Posterior vena cava (tissue), 2 donors: ENCODE measurements at regions not wholly inside any gene's neighbourhood (a gene's known extent, or its start where the extent isn't known, plus 50 kb on each side); places are given as distances from the start of the nearest gene placed in this dataset.
A peak's percentile ranks its signal among the peaks of the same experiment; 100 is the strongest.
"Not testable (repeated sequence)": the region's sequence is repeated elsewhere in the genome, so short reads cannot be mapped to it uniquely, and the experiment has no call there.

Source experiments
- DNase-seq: peaks from one replicate; pipeline ENCODE4 v3.0.0-alpha.2; 2020; ENCODE audit warnings: low spot score
- intact Hi-C, 2 donors: fragments of 100-400 bp; cut with DNase I; formaldehyde crosslinking; loops; one replicate each; pipeline versions ENCODE4 v1.14.1 to v1.14.2; 2022 to 2023
- donor health status: DM: yes; HTN: yes; CAD: no.
- donor health status: DM: yes; HTN: yes; CAD: no.

DNA sequence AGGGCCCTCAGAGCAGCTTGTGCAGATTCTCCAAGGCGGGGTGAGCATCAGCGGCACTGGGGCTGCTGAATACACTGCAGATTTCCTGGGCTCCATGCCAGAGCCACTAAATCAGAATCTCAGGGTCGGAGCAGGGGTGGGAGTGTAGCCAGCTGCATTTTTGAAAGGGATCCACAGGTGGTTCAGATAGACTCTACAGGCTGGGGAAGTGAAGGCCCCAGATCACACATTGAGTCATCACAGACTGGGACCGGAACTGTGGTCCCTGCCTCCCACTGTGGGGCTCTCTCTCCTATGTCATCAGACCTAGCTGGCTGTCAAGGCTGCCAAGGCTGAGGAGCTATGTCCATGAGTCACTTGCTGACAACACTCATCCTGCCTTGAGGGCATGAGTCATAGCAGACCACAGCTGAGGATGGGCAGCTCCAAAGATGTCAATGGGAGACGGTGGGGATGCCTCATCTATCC is 162.3 kb upstream of the MAMLD1 start:
- DNase-seq, result peak; percentile 89
- intact Hi-C loops, result no loop called here

GRCh38 chrX:150201391-150201790 is 161.7 kb upstream of the MAMLD1 start:
- intact Hi-C loops, result no loop called here
- DNase-seq, result no peak

GRCh38 chrX:150201841-150202240 is 161.3 kb upstream of the MAMLD1 start:
- DNase-seq, result no peak
- intact Hi-C loops, result no loop called here

- intact Hi-C loops, result no loop called here
- DNase-seq, result no peak
Observed at GRCh38 chrX:150202641-150203247, 160.4 kb upstream of the MAMLD1 start.

DNA sequence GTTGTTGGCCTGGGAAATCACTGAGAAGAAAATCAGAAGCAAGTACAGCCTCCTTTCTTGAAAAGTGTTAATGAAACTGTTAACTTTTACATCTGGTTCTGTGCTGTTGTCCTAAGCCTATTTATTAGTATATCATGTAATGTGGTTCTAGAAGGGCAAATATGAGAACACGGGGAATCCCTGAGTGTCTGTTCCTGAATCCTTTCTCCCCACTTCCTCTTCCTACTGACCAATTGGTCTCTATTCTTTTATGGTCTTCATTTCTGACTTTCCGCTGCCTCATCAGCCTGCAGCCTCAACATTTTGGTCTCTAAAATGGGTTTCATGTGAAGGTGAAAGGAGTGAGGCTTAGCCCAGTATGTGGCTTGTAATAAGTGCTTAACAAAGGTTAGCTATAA is 159.9 kb upstream of the MAMLD1 start:
- intact Hi-C loops, result no loop called here
- DNase-seq, result no peak

DNA sequence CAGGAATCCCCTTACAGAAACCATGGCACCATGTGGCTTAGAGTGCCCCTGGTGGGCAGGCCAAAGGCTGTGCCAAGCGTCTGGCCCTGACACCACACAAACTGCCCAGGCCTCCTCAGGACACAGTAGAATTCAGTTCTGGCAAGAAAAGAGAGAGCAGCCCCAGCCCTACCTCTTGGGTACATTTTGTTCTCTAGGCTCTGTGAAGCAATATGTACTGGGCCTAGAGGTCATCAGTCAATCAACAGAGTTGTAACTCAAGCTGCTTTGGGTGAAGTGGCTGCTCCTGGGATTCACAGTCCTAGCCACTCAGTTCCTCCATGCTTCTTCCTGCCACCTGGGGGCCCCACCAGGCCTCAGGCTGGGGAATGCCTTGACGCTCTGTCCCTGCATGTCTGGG is 158.1 kb upstream of the MAMLD1 start:
- DNase-seq, result no peak
- intact Hi-C loops, result no loop called here

- intact Hi-C loops, result no loop called here
- DNase-seq, result no peak
Observed at GRCh38 chrX:150207733-150208132, 155.4 kb upstream of the MAMLD1 start.

DNA sequence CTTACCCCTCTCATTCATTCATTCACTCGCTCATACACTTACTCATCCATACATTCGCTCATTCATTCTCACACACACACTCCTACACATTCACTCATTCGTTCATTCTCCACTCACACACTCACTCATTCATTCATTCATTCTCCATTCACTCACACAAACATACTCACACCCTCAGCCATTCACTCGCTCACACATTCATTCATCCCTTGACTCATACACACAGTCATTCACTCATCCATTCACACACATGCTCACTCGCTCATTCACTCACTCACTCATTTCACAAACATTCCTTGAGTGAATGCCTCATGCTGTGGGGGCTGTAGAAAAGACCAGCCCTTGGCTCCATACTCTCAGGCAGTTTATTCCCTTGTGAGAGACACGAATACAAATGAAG is 151.1 kb upstream of the MAMLD1 start:
- no peak for DNase-seq
- intact Hi-C loops, result loop anchor here in 1 of 2 donors (5.0 kb wide), 1 partner anchor 780 kb away; no protein-coding TSS in a partner anchor

DNA sequence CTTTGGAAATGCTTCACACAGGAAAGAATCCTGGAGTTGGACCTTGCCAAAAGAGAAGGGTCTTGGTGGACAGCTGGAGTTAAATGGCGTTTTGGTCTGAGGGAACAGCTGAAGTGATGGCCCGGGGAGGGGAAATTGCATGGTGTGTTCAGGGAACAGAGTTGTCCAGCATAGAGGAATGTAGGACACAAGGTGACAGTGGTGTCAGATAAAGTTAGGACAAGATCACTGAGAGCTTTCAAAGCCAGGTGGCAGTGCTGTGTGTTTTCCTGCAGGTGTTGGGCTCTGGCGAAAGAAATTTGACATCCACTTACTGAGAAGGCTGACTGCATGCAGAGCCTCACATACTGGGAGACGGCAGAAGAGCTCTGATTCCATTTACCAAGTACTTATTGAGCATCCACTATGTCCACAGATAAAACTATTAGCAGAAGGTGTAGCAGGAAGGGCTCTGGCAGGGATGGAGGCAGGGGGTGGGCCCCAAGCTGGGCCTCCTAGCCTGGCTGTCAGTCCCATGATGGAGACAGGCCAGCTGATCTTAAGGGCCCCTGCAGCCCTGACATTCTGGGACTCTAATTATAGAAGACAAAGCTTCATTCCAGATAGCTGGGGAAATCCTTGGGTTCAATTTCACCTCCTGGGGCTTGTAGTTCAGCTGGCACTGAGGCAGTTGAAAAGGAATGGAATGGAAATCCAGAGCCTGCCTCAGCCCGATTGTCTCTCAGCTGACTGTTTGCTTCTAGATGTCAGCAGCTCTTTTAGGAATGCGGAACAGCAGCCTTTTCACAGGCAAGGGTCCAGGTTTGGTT is 150.2 kb upstream of the MAMLD1 start:
- DNase-seq, result peak; percentile 70

GRCh38 chrX:150213481-150214030 is 149.6 kb upstream of the MAMLD1 start:
- DNase-seq, result no peak
- intact Hi-C loops, result loop anchor here in 1 of 2 donors (5.0 kb wide), 1 partner anchor 779 kb away; no protein-coding TSS in a partner anchor

More for the DNA sequence above, 150.2 kb upstream of the MAMLD1 start:
- intact Hi-C loops, result loop anchor here in 1 of 2 donors (5.0 kb wide), 1 partner anchor 779 kb away; no protein-coding TSS in a partner anchor

- intact Hi-C loops, result not testable (repeated sequence)
- peak; percentile 32 for DNase-seq
Observed at GRCh38 chrX:150216000-150216399, 147.1 kb upstream of the MAMLD1 start.

DNA sequence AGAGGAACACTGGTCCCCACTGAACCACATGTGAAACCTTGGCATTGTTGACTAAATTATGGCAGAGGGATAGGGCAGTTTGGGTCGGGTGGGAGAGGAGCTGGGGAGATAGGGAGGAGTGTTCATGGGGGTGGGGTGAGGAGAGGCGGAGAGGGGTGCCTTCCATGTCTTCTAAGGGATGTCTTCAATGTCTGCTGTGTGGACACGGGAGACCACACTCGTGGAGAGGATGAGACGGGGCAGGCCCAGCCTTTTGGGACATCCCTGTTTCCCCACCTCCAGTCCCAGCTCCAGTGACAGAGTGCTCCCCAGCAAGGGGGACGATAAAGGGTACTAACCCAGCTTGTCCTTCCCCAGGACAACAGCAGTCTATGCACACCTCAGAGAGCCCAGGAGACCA is 146.4 kb upstream of the MAMLD1 start:
- peak; percentile 70 for DNase-seq
- intact Hi-C loops, result no loop called here

- peak; percentile 15 for DNase-seq
- intact Hi-C loops, result no loop called here
Observed at GRCh38 chrX:150217609-150218008, 145.5 kb upstream of the MAMLD1 start.

DNA sequence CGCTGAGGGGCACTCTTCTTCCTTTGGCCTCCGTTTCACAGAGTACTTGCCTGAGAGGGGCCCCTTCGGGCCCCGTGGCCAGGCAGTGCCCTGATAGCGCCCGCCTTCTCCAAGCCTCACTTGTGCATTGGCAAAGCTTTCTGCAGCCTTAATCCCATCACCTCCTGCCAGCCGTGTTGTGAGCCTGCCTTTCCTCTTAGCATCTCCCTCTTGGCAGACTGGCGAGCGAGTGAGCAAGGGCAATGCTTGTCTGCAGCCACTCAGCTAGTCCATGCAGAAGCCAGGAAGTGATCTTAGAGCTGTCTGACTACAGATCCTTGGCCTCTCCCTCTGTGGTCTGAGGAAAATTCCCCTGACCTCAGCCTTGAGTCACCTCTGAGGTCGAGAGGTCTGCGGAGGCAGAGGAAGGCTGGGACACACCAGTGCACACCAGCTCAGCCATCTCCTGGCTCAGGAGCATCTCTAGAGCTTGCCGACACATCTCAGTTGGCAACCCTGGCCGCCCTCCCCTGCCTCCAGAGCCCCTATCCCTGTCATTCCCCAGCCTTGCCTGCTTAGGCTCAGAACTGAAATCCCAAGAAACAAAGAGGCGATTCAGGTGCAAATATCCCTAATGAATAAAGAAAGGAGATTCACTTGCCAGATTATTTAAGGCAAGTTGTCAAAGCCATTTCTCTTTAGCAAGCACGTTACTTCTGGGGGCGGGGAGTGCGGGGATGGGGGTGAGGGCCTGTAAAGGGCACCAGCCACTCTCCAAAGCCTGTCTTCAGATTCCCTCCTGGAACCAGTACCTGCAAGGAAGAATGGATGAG is 143.5 kb upstream of the MAMLD1 start:
- intact Hi-C loops, result no loop called here
- DNase-seq, result no peak

GRCh38 chrX:150223176-150224015 is 139.7 kb upstream of the MAMLD1 start:
- DNase-seq, result no peak
- intact Hi-C loops, result no loop called here

- DNase-seq, result no peak
Observed at GRCh38 chrX:150224676-150225075, 138.4 kb upstream of the MAMLD1 start.

DNA sequence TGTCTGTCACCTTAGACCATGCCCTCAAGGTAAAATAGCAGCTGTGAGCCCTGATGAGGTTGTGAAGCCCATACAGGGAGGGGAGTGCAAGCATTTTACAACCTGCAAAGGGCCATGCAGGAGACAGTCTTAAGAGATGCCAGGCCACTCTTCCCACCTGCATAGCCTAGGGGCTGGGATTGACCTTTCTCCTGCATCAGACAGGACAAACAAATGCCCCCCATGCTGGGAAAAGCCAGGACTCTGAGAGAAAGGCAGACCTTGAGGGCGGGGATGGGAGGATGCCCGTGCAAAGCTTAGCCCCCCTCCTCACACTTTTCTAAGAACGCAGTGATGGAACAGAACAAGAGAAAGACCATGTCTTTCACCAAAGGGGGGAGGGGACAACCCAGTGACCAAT is 137.9 kb upstream of the MAMLD1 start:
- intact Hi-C loops, result no loop called here
- no peak for DNase-seq

More at GRCh38 chrX:150224676-150225075, 138.4 kb upstream of the MAMLD1 start:
- intact Hi-C loops, result no loop called here

GRCh38 chrX:150225756-150226155 is 137.4 kb upstream of the MAMLD1 start:
- intact Hi-C loops, result no loop called here
- no peak for DNase-seq
